DOHH2 (cell line): ENCODE measurements at regions not wholly inside any gene's neighbourhood (a gene's known extent, or its start where the extent isn't known, plus 50 kb on each side); places are given as distances from the start of the nearest gene placed in this dataset.

ENCODE experiments used
- H3F3A ChIP-seq: fragments of 200-600 bp; sonication (generic), shearing (Covaris generic); 2 replicates; pipeline ENCODE4 v1.6.0; 2016; ENCODE audit warnings: antibody characterized with exemption, mild to moderate bottlenecking; ENCODE audit not compliant: control insufficient read depth, insufficient read depth
- H3K27ac ChIP-seq: fragments of 200-600 bp; sonication (generic); 2 replicates; pipeline ENCODE4 v1.5.1; 2014; ENCODE audit warnings: low read depth, mild to moderate bottlenecking, low read length, moderate library complexity
- H3K27me3 ChIP-seq: fragments of 200-600 bp; sonication (generic); 2 replicates; pipeline ENCODE4 v1.6.1; 2014; ENCODE audit warnings: mild to moderate bottlenecking, low read length, mixed read lengths; ENCODE audit not compliant: control insufficient read depth
- H3K36me3 ChIP-seq: fragments of 200-600 bp; sonication (generic); 2 replicates; pipeline ENCODE4 v1.6.1; 2014; ENCODE audit warnings: mild to moderate bottlenecking, low read length, moderate library complexity, mixed read lengths; ENCODE audit not compliant: control insufficient read depth
- H3K4me1 ChIP-seq: fragments of 200-600 bp; sonication (generic); 2 replicates; pipeline ENCODE4 v1.6.1; 2014; ENCODE audit warnings: mild to moderate bottlenecking, low read length, mixed read lengths; ENCODE audit not compliant: control insufficient read depth
- H3K4me2 ChIP-seq: fragments of 200-600 bp; sonication (generic); 2 replicates; pipeline ENCODE4 v1.6.0; 2014; ENCODE audit warnings: mild to moderate bottlenecking, low read length, moderate library complexity
- H3K4me3 ChIP-seq: fragments of 200-600 bp; sonication (generic); 2 replicates; pipeline ENCODE4 v1.5.1; 2014; ENCODE audit warnings: mild to moderate bottlenecking, low read length, mixed read lengths
- H3K79me2 ChIP-seq: fragments of 200-600 bp; sonication (generic); 2 replicates; pipeline ENCODE4 v1.6.1; 2014; ENCODE audit warnings: mild to moderate bottlenecking, low read length, mixed read lengths; ENCODE audit not compliant: control insufficient read depth
- H3K9me2 ChIP-seq: fragments of 200-600 bp; sonication (generic); replicated peaks from 2 replicates; pipeline ENCODE4 v1.6.1; 2014; ENCODE audit warnings: mild to moderate bottlenecking, low read length, mixed read lengths; ENCODE audit not compliant: control insufficient read depth
- H3K9me3 ChIP-seq: fragments of 200-600 bp; sonication (generic); 2 replicates; pipeline ENCODE4 v1.6.1; 2014; ENCODE audit warnings: antibody characterized with exemption, low read length, mixed read lengths; ENCODE audit not compliant: control insufficient read depth, insufficient read depth
- H4K20me1 ChIP-seq: fragments of 200-600 bp; sonication (generic); 2 replicates; pipeline ENCODE4 v1.6.0; 2014; ENCODE audit warnings: low read depth, mild to moderate bottlenecking, antibody characterized with exemption, low read length, moderate library complexity; ENCODE audit not compliant: control insufficient read depth, insufficient read depth
- CTCF ChIP-seq: fragments of 200-600 bp; sonication (generic); IDR thresholded peaks from one replicate; pipeline ENCODE4 v1.5.1; 2014; ENCODE audit warnings: antibody characterized with exemption, mild to moderate bottlenecking, low read depth, low read length; ENCODE audit not compliant: poor library complexity, severe bottlenecking
- EZH2phosphoT487 ChIP-seq: fragments of 200-600 bp; sonication (generic); IDR thresholded peaks from 2 replicates; pipeline ENCODE4 v1.6.1; 2017; ENCODE audit warnings: borderline replicate concordance, mild to moderate bottlenecking, antibody characterized with exemption, low read length, moderate library complexity, mixed read lengths

GRCh38 chrX:117713411-117713810 lies 403.2 kb downstream of the KLHL13 start:
- no peak for TF ChIP-seq CTCF
- TF ChIP-seq EZH2phosphoT487 = no peak
- H3K4me2 ChIP-seq = no peak overlapping the region
- no peaks in the 10 kb centered on the region for H3K9me3 ChIP-seq
- H3K27ac ChIP-seq = no peak overlapping the region
- no peaks in the 10 kb centered on the region for H3K4me1 ChIP-seq
- H3K36me3 ChIP-seq = no peaks in the 10 kb centered on the region
- H3K27me3 ChIP-seq = no peaks in the 10 kb centered on the region
- H3K9me2 ChIP-seq = no peaks in the 10 kb centered on the region
- H3F3A ChIP-seq = no peaks in the 10 kb centered on the region
- no peaks in the 10 kb centered on the region for H3K79me2 ChIP-seq
- no peaks in the 10 kb centered on the region for H4K20me1 ChIP-seq
- H3K4me3 ChIP-seq = no peak overlapping the region

- Histone ChIP-seq H3K27me3 (no peaks in the 10 kb centered on the region), H3K9me3 (no peaks in the 10 kb centered on the region), H3K9me2 (no peaks in the 10 kb centered on the region), H3F3A (no peaks in the 10 kb centered on the region), H3K36me3 (no peaks in the 10 kb centered on the region), H3K79me2 (no peaks in the 10 kb centered on the region), H3K27ac (no peak overlapping the region), H3K4me3 (no peak overlapping the region), H3K4me2 (no peak overlapping the region), H4K20me1 (no peaks in the 10 kb centered on the region), H3K4me1 (no peaks in the 10 kb centered on the region)
- TF ChIP-seq CTCF (no peak), EZH2phosphoT487 (no peak)
These were observed 404.8 kb downstream of the KLHL13 start for GRCh38 chrX:117711782-117712181.

GRCh38 chrX:117707948-117708743 lies 408.5 kb downstream of the KLHL13 start:
- no peak overlapping the region for H3K4me3 ChIP-seq
- H3K4me2 ChIP-seq = no peak overlapping the region
- H3F3A ChIP-seq = no peaks in the 10 kb centered on the region
- no peaks in the 10 kb centered on the region for H3K9me3 ChIP-seq
- H3K27me3 ChIP-seq = no peaks in the 10 kb centered on the region
- H3K27ac ChIP-seq = no peak overlapping the region
- no peaks in the 10 kb centered on the region for H4K20me1 ChIP-seq
- H3K79me2 ChIP-seq = no peaks in the 10 kb centered on the region
- no peaks in the 10 kb centered on the region for H3K4me1 ChIP-seq
- no peaks in the 10 kb centered on the region for H3K36me3 ChIP-seq
- TF ChIP-seq CTCF (no peak), EZH2phosphoT487 (no peak)
- H3K9me2 ChIP-seq = no peaks in the 10 kb centered on the region

DNA sequence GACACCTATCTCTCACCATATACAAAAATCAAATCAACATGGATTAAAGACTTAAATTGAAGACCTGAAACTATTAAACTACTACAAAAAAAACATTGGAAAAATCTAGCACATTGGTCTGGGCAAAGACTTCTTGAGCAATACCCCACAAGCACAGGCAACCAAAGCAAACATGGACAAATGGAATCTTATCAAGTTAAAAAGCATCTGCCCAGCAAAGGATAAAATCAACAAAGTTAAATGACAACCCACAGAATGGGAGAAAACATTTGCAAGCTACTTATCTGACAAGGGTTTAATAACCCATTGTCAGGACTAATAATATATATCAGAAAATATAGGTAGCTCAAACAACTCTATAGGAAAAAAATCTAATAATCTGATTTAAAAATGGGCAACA lies 415.6 kb downstream of the KLHL13 start:
- TF ChIP-seq EZH2phosphoT487 = no peak
- no peak for TF ChIP-seq CTCF
- no peaks in the 10 kb centered on the region for H3F3A ChIP-seq
- no peaks in the 10 kb centered on the region for H3K36me3 ChIP-seq
- no peak overlapping the region for H3K27ac ChIP-seq
- H3K9me3 ChIP-seq = no peaks in the 10 kb centered on the region
- no peaks in the 10 kb centered on the region for H3K27me3 ChIP-seq
- no peaks in the 10 kb centered on the region for H3K79me2 ChIP-seq
- H3K9me2 ChIP-seq = no peaks in the 10 kb centered on the region
- H4K20me1 ChIP-seq = no peaks in the 10 kb centered on the region
- no peak overlapping the region for H3K4me3 ChIP-seq
- H3K4me1 ChIP-seq = no peaks in the 10 kb centered on the region
- H3K4me2 ChIP-seq = no peak overlapping the region
